K562 (cell line): ENCODE measurements at regions not wholly inside any gene's neighbourhood (a gene's known extent, or its start where the extent isn't known, plus 50 kb on each side); places are given as distances from the start of the nearest gene placed in this dataset.

Experiments used
- ATAC-seq: fragments of 200-7000 bp; cut with Tn5 transposase; 3 replicates; pipeline ENCODE4 v1.9.1; 2020; ENCODE audit warnings: moderate library complexity
- BruUV-seq: library from RNA; stranded (reverse); fragments of 400-500 nt; replicated peaks from 2 replicates; lab custom pipeline; 2021; lab: Mats Ljungman, UMichigan
- CTCF ChIA-PET: fragments of 300-600 bp; formaldehyde crosslinking; extraction: SDS; loops from one replicate; lab custom pipeline; 2021; ENCODE audit warnings: low intra/inter-chr PET ratio; lab: Yijun Ruan, JAX
- POLR2A ChIA-PET: fragments of 300-600, 350-650 bp; sonication (Branson Sonifier 250); formaldehyde crosslinking; extraction: SDS; loops from one replicate; lab custom pipeline; 2021; ENCODE audit warnings: antibody characterized with exemption, inconsistent platforms; lab: Yijun Ruan, JAX
- DNase-seq, 4 experiments: peaks; one replicate each; pipeline versions ENCODE4 v3.0.0 to v3.0.0-alpha.2; 2011 to 2018; ENCODE audit warnings: low spot score in 3 of 4, mixed read lengths in 3 of 4; ENCODE audit errors: extremely low read depth in 1 of 4
- FAIRE-seq: peaks from 2 replicates; lab custom pipeline; 2011; peaks lifted over from hg19 to GRCh38; lab: Jason Lieb, UNC
- H2AFZ ChIP-seq: 2 replicates; pipeline ENCODE4 v1.6.0; 2011; ENCODE audit warnings: low read depth, low read length, control low read depth, inconsistent platforms
- H3K27ac ChIP-seq: fragments of 200-600 bp; 3 replicates; pipeline ENCODE4 v1.8.0; 2011; ENCODE audit warnings: low read depth, mild to moderate bottlenecking, control low read depth, inconsistent platforms, low read length, moderate library complexity, mixed read lengths; ENCODE audit errors: extremely low read depth
- H3K27me3 ChIP-seq, 2 experiments: fragments of 300-600 bp in 1 of 2; 2 replicates in 1 of 2; 3 replicates in 1 of 2; pipeline versions ENCODE4 v1.6.0 to v1.8.0; 2011; ENCODE audit warnings: inconsistent platforms in 2 of 2, low read length in 2 of 2, mild to moderate bottlenecking in 1 of 2, mixed read lengths in 1 of 2, moderate library complexity in 1 of 2; ENCODE audit not compliant: control insufficient read depth in 2 of 2, insufficient read depth in 2 of 2
- H3K36me3 ChIP-seq: fragments of 300-600 bp; 3 replicates; pipeline ENCODE4 v1.8.0; 2011; ENCODE audit warnings: mild to moderate bottlenecking, low read length, inconsistent platforms; ENCODE audit not compliant: control insufficient read depth, insufficient read depth
- H3K4me1 ChIP-seq, 2 experiments: fragments of 200-600 bp in 1 of 2; replicated peaks in 1 of 2; 2 replicates in 1 of 2; 3 replicates in 1 of 2; pipeline versions ENCODE4 v1.5.1 to v1.8.0; 2011; ENCODE audit warnings: inconsistent platforms in 2 of 2, low read length in 2 of 2, mild to moderate bottlenecking in 1 of 2, mixed read lengths in 1 of 2, moderate library complexity in 1 of 2; ENCODE audit not compliant: control insufficient read depth in 2 of 2, insufficient read depth in 2 of 2
- H3K4me2 ChIP-seq: 2 replicates; pipeline ENCODE4 v1.6.1; 2011; ENCODE audit warnings: low read length, control low read depth, inconsistent platforms, mixed read lengths; ENCODE audit not compliant: insufficient read depth
- H3K4me3 ChIP-seq: fragments of 200-600 bp; sonication (generic), shearing (Covaris generic); 2 replicates; pipeline ENCODE4 v1.5.1; 2016; ENCODE audit warnings: control low read depth, inconsistent platforms
- H3K79me2 ChIP-seq: fragments of 200-600 bp; 3 replicates; pipeline ENCODE4 v1.8.0; 2011; ENCODE audit warnings: low read length, inconsistent platforms; ENCODE audit not compliant: control insufficient read depth, insufficient read depth
- H3K9ac ChIP-seq, 2 experiments: 2 replicates each; pipeline versions ENCODE4 v1.6.0 to v1.6.1; 2011; ENCODE audit warnings: low read depth in 2 of 2, low read length in 2 of 2, control low read depth in 1 of 2, inconsistent platforms in 1 of 2, mild to moderate bottlenecking in 1 of 2, mixed read lengths in 1 of 2; ENCODE audit not compliant: insufficient read depth in 1 of 2
- H3K9me1 ChIP-seq: one replicate; pipeline ENCODE4 v1.6.0; 2011; ENCODE audit warnings: inconsistent platforms, mild to moderate bottlenecking, low read length, moderate library complexity; ENCODE audit not compliant: control insufficient read depth, insufficient read depth
- H3K9me3 ChIP-seq: replicated peaks from 2 replicates; pipeline ENCODE4 v1.5.1; 2011; ENCODE audit warnings: low read depth, low read length, inconsistent platforms; ENCODE audit not compliant: control insufficient read depth, insufficient read depth
- H4K20me1 ChIP-seq: replicated peaks from 2 replicates; pipeline ENCODE4 v1.6.1; 2011; ENCODE audit warnings: low read length, inconsistent platforms, mixed read lengths; ENCODE audit not compliant: control insufficient read depth, insufficient read depth
- ARID1B ChIP-seq: fragments of 450-650 bp; IDR thresholded peaks from 2 replicates; pipeline ENCODE4 v1.6.1; 2016; ENCODE audit warnings: antibody characterized with exemption, mild to moderate bottlenecking, inconsistent platforms
- FOXP1 ChIP-seq: sonication (generic); formaldehyde crosslinking; IDR thresholded peaks from 2 replicates; pipeline ENCODE4 v1.8.0; 2022; ENCODE audit warnings: mild to moderate bottlenecking, missing genetic modification reagents
- HMG20B ChIP-seq: fragments of 250-450 bp; sonication (Bioruptor Pico); IDR thresholded peaks from 2 replicates; pipeline ENCODE4 v1.5.0; 2021; ENCODE audit warnings: mild to moderate bottlenecking
- MCM2 ChIP-seq: fragments of 450-650 bp; IDR thresholded peaks from 2 replicates; pipeline ENCODE4 v1.6.1; 2017; ENCODE audit warnings: low read depth, mild to moderate bottlenecking
- MTA3 ChIP-seq: fragments of 450-650 bp; formaldehyde crosslinking; IDR thresholded peaks from 2 replicates; pipeline ENCODE4 v1.6.1; 2017; ENCODE audit warnings: mild to moderate bottlenecking, borderline replicate concordance
- SMAD1 ChIP-seq: fragments of 150-350 bp; IDR thresholded peaks from 2 replicates; pipeline ENCODE4 v1.6.1; 2014; ENCODE audit warnings: low read length, low read depth; ENCODE audit not compliant: partially characterized antibody
- TAL1 ChIP-seq: fragments of 450-650 bp; IDR thresholded peaks from 2 replicates; pipeline ENCODE4 v1.6.1; 2016; ENCODE audit warnings: mild to moderate bottlenecking
- TARDBP ChIP-seq: fragments of 450-650 bp; IDR thresholded peaks from 2 replicates; pipeline ENCODE4 v1.6.1; 2016
- TBP ChIP-seq: optimal IDR thresholded peaks from 2 replicates; pipeline ENCODE3; 2011; ENCODE audit warnings: low read depth, low read length, improper control_type of control experiment
- ZBED1 ChIP-seq: IDR thresholded peaks from 2 replicates; pipeline ENCODE4 v1.6.1; 2014
- ZNF140 ChIP-seq: fragments of 250-450 bp; sonication (Bioruptor Pico); IDR thresholded peaks from 2 replicates; pipeline ENCODE4 v1.8.0; 2021; ENCODE audit warnings: moderate library complexity, mild to moderate bottlenecking, inconsistent platforms
- ZNF24 ChIP-seq: fragments of 450-650 bp; IDR thresholded peaks from 2 replicates; pipeline ENCODE4 v1.6.1; 2016
- WGBS: fragments of 100-300 bp; shearing (Covaris generic); methylation state at CpG from one replicate; pipeline ENCODE4 v1.1.6; 2016; ENCODE audit warnings: low coverage, mixed read lengths; ENCODE audit not compliant: insufficient coverage; ENCODE audit errors: missing lambda C conversion rate; 5-methylcytosine and 5-hydroxymethylcytosine counted together
- in situ Hi-C: fragments of 300-500 bp; cut with MboI; formaldehyde crosslinking; loops from 4 replicates; pipeline ENCODE4 v1.15.0; 2018; ENCODE audit warnings: inconsistent platforms, mixed read lengths
- intact Hi-C: fragments of 100-400 bp; cut with micrococcal nuclease; formaldehyde crosslinking; loops from 2 replicates; pipeline ENCODE4 v1.14.2; 2022
- TF ChIP-seq, protein P1 (sequence below): fragments of 450-650 bp; IDR thresholded peaks from 2 replicates; pipeline ENCODE4 v1.6.1; 2016; ENCODE audit warnings: antibody characterized with exemption
- TF ChIP-seq, protein P2 (sequence below): sonication (generic); formaldehyde crosslinking; IDR thresholded peaks from 2 replicates; pipeline ENCODE4 v1.8.0; 2022; ENCODE audit warnings: mild to moderate bottlenecking, missing genetic modification reagents
- TF ChIP-seq, protein P3 (sequence below): fragments of 150-350 bp; conservative IDR thresholded peaks from 2 replicates; pipeline ENCODE4 v1.6.1; 2014; ENCODE audit warnings: low read length
- TF ChIP-seq, protein P4 (sequence below): fragments of 450-650 bp; formaldehyde crosslinking; IDR thresholded peaks from 2 replicates; pipeline ENCODE4 v1.4.0; 2020; ENCODE audit warnings: mild to moderate bottlenecking, moderate library complexity
- TF ChIP-seq, protein P5 (sequence below): fragments of 250-450 bp; sonication (Bioruptor Pico); IDR thresholded peaks from 2 replicates; pipeline ENCODE4 v1.5.1; 2021; ENCODE audit warnings: mild to moderate bottlenecking

DNA sequence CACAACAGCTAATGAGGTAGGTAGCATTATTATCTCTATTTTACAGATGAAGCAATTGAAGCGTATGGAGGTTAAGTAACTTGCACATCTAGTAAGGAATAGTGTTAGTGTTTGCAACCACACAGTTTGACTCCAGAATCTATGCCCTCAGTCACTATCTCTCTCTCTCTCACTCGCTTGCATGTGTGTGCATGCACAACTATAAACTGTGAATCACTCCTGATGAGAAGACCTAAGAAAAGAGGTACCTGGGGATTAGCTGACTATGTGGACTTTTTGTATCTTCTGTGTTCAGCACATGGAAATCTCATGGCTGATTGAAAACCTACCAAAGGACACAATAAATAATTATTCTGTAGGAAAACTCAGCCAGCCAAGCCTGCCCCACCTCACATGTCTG, 295.5 kb downstream of the BRINP2 start:
- Histone ChIP-seq H3K4me3 (no peak overlapping the region), H3K4me2 (no peak overlapping the region), H3K27ac (no peak overlapping the region), H3K9me1 (no peaks in the 10 kb centered on the region), H4K20me1 (no peaks in the 10 kb centered on the region), H3K36me3 (no peaks in the 10 kb centered on the region), H3K9me3 (no peaks in the 10 kb centered on the region; the same call in 1 of the 2 replicates), H3K4me1 (no peaks in the 10 kb centered on the region), H3K27me3 (no peaks in the 10 kb centered on the region), H3K9ac (no peak overlapping the region), H3K79me2 (no peaks in the 10 kb centered on the region), H2AFZ (no peak overlapping the region)
- no peak for ATAC-seq
- ChIA-PET CTCF (no interaction called here), POLR2A (no interaction called here)
- WGBS: 0% methylated on average over 2 of the region's 2 CpGs
- BruUV-seq: no TSS peak
- FAIRE-seq: no peak
- TF ChIP-seq FOXP1 (CRISPR knock-in tag): no peak
- no peak for TF ChIP-seq ZNF140
- TF ChIP-seq, protein P1, sequence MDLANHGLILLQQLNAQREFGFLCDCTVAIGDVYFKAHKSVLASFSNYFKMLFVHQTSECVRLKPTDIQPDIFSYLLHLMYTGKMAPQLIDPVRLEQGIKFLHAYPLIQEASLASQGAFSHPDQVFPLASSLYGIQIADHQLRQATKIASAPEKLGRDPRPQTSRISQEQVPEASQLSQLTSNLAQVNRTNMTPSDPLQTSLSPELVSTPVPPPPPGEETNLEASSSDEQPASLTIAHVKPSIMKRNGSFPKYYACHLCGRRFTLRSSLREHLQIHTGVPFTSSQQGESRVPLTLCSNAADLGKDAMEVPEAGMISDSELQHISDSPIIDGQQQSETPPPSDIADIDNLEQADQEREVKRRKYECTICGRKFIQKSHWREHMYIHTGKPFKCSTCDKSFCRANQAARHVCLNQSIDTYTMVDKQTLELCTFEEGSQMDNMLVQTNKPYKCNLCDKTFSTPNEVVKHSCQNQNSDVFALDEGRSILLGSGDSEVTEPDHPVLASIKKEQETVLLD: no peak
- TF ChIP-seq, protein P2, sequence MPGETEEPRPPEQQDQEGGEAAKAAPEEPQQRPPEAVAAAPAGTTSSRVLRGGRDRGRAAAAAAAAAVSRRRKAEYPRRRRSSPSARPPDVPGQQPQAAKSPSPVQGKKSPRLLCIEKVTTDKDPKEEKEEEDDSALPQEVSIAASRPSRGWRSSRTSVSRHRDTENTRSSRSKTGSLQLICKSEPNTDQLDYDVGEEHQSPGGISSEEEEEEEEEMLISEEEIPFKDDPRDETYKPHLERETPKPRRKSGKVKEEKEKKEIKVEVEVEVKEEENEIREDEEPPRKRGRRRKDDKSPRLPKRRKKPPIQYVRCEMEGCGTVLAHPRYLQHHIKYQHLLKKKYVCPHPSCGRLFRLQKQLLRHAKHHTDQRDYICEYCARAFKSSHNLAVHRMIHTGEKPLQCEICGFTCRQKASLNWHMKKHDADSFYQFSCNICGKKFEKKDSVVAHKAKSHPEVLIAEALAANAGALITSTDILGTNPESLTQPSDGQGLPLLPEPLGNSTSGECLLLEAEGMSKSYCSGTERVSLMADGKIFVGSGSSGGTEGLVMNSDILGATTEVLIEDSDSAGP: no peak
- no peak for TF ChIP-seq TBP
- TF ChIP-seq MTA3: no peak
- TF ChIP-seq MCM2: no peak
- no peak for TF ChIP-seq TARDBP
- TF ChIP-seq ZBED1: no peak
- TF ChIP-seq ARID1B: no peak
- TF ChIP-seq SMAD1: no peak
- TF ChIP-seq, protein P3, sequence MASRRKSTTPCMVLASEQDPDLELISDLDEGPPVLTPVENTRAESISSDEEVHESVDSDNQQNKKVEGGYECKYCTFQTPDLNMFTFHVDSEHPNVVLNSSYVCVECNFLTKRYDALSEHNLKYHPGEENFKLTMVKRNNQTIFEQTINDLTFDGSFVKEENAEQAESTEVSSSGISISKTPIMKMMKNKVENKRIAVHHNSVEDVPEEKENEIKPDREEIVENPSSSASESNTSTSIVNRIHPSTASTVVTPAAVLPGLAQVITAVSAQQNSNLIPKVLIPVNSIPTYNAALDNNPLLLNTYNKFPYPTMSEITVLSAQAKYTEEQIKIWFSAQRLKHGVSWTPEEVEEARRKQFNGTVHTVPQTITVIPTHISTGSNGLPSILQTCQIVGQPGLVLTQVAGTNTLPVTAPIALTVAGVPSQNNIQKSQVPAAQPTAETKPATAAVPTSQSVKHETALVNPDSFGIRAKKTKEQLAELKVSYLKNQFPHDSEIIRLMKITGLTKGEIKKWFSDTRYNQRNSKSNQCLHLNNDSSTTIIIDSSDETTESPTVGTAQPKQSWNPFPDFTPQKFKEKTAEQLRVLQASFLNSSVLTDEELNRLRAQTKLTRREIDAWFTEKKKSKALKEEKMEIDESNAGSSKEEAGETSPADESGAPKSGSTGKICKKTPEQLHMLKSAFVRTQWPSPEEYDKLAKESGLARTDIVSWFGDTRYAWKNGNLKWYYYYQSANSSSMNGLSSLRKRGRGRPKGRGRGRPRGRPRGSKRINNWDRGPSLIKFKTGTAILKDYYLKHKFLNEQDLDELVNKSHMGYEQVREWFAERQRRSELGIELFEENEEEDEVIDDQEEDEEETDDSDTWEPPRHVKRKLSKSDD: no peak
- TF ChIP-seq, protein P4, sequence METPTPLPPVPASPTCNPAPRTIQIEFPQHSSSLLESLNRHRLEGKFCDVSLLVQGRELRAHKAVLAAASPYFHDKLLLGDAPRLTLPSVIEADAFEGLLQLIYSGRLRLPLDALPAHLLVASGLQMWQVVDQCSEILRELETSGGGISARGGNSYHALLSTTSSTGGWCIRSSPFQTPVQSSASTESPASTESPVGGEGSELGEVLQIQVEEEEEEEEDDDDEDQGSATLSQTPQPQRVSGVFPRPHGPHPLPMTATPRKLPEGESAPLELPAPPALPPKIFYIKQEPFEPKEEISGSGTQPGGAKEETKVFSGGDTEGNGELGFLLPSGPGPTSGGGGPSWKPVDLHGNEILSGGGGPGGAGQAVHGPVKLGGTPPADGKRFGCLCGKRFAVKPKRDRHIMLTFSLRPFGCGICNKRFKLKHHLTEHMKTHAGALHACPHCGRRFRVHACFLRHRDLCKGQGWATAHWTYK (CRISPR knock-in tag): no peak
- TF ChIP-seq ZNF24: no peak
- no peak for TF ChIP-seq TAL1
- TF ChIP-seq, protein P5, sequence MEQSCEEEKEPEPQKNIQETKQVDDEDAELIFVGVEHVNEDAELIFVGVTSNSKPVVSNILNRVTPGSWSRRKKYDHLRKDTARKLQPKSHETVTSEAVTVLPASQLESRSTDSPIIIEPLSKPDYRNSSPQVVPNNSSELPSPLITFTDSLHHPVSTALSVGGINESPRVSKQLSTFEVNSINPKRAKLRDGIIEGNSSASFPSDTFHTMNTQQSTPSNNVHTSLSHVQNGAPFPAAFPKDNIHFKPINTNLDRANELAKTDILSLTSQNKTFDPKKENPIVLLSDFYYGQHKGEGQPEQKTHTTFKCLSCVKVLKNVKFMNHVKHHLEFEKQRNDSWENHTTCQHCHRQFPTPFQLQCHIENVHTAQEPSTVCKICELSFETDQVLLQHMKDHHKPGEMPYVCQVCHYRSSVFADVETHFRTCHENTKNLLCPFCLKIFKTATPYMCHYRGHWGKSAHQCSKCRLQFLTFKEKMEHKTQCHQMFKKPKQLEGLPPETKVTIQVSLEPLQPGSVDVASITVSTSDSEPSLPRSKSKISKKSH (CRISPR knock-in tag): no peak
- TF ChIP-seq HMG20B: no peak
- no peak for DNase-seq
- intact Hi-C loops (no loop called here), in situ Hi-C loops (no loop called here)
